Tibial nerve (tissue), 3 donors: ENCODE measurements at regions not wholly inside any gene's neighbourhood (a gene's known extent, or its start where the extent isn't known, plus 50 kb on each side); places are given as distances from the start of the nearest gene placed in this dataset.

Experiments used
- POLR2A ChIP-seq, 2 donors: fragments of 450-650 bp; IDR thresholded peaks; one replicate each; pipeline ENCODE4 v1.6.1; 2017; ENCODE audit warnings: antibody characterized with exemption in 2 of 2, mild to moderate bottlenecking in 2 of 2, moderate library complexity in 2 of 2
- TF ChIP-seq, protein P1 (sequence below), 5 experiments: fragments of 200-600 bp in 3 of 5; fragments of 450-650 bp in 2 of 5; sonication (generic) in 3 of 5; IDR thresholded peaks; one replicate each; pipeline ENCODE4 v1.5.1; 2016 to 2019; ENCODE audit warnings: antibody characterized with exemption in 5 of 5, mild to moderate bottlenecking in 3 of 5, moderate library complexity in 2 of 5

- TF ChIP-seq, protein P1, sequence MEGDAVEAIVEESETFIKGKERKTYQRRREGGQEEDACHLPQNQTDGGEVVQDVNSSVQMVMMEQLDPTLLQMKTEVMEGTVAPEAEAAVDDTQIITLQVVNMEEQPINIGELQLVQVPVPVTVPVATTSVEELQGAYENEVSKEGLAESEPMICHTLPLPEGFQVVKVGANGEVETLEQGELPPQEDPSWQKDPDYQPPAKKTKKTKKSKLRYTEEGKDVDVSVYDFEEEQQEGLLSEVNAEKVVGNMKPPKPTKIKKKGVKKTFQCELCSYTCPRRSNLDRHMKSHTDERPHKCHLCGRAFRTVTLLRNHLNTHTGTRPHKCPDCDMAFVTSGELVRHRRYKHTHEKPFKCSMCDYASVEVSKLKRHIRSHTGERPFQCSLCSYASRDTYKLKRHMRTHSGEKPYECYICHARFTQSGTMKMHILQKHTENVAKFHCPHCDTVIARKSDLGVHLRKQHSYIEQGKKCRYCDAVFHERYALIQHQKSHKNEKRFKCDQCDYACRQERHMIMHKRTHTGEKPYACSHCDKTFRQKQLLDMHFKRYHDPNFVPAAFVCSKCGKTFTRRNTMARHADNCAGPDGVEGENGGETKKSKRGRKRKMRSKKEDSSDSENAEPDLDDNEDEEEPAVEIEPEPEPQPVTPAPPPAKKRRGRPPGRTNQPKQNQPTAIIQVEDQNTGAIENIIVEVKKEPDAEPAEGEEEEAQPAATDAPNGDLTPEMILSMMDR (IDR thresholded peaks at IDR 0.05) = no peak
- TF ChIP-seq POLR2A (IDR thresholded peaks at IDR 0.05) = no peak
These were observed 199.4 kb upstream of the SLC24A2 start for GRCh38 chr9:19988281-19988680.
